GM18520 (cell line): ENCODE measurements at regions not wholly inside any gene's neighbourhood (a gene's known extent, or its start where the extent isn't known, plus 50 kb on each side); places are given as distances from the start of the nearest gene placed in this dataset.

Experiments
- ATAC-seq: cut with Tn5 transposase; IDR thresholded peaks from one replicate; pipeline ENCODE4 v1.9.1; 2021; ENCODE audit not compliant: unreplicated experiment

- ATAC-seq = no peak
These were observed 98.6 kb upstream of the THY1 start for GRCh38 chr11:119521551-119521950.

- ATAC-seq = no peak
These were observed 98.0 kb upstream of the THY1 start for GRCh38 chr11:119520966-119521365.

- no peak for ATAC-seq
These were observed 97.4 kb upstream of the THY1 start for GRCh38 chr11:119520400-119520799.

DNA sequence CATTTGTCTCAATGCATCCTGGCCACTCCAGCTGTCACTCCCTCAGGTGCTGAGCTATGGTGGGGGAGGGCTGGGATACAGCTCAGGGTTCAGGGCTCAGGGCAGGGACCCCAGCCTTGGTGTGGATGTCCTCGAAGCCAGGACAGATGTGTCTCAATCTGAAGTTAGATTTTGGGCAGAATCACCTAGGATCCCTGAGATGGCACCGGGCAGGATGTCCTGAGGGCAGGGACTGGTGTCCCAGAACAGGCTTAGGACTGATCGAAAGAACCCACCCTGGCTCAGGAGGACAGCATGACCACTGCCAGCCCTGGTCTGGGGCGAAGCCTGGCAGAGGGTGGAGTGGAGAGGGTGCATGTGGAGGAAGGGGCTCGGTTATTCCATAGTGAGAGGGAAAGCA, 96.8 kb upstream of the THY1 start:
- ATAC-seq = no peak

DNA sequence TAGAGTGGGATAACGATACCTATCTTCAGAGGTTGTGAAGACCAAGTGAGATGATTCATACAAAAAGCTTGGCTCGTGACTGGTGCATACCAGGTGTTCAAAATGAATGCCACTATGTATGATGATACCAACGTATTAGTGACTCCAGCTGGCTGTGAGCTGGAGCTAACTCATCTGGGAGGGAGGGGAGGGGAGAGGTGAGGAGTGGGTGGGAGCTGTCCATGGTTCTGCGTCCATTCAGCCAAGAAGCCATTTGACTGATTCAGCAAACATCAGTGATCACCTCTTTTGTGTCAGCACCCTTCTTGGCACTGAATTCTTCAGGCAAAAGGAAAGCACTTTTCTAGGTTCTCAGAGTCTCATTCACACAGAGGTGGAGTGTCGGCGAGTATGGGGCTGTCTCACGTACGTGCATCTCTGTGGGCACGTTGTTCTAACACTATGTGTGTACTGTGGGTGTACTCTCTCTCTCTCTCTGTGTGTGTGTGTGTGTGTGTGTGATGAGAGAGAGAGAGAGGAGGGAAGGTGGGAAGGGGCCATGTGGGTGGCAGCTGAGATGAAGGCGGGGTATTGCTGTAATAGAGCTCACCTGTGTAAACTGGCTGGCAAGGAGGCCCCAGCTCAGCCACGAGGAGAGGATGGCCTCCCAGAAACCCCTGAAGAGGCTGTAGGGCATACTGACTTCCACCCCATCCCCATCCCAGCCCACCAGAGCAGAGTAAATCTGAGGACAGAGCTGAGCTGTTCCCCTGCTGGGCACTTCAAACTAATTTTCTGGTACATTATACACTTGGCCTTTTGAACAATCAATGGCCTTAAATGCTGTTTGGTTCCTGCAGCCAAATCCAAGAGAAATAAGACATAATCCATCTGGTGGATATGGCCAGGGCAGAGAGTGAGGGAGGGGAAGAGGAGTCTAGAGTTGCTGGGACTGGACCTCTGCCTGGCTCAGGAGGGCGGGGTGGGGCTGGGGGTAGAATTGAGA, 96.1 kb upstream of the THY1 start:
- no peak for ATAC-seq

GRCh38 chr11:119515771-119516400, 92.9 kb upstream of the THY1 start:
- ATAC-seq = no peak

GRCh38 chr11:119513806-119514170, 90.8 kb upstream of the THY1 start:
- no peak for ATAC-seq

GRCh38 chr11:119513131-119513805, 90.3 kb upstream of the THY1 start:
- ATAC-seq = no peak

GRCh38 chr11:119512369-119512768, 89.4 kb upstream of the THY1 start:
- ATAC-seq = no peak

DNA sequence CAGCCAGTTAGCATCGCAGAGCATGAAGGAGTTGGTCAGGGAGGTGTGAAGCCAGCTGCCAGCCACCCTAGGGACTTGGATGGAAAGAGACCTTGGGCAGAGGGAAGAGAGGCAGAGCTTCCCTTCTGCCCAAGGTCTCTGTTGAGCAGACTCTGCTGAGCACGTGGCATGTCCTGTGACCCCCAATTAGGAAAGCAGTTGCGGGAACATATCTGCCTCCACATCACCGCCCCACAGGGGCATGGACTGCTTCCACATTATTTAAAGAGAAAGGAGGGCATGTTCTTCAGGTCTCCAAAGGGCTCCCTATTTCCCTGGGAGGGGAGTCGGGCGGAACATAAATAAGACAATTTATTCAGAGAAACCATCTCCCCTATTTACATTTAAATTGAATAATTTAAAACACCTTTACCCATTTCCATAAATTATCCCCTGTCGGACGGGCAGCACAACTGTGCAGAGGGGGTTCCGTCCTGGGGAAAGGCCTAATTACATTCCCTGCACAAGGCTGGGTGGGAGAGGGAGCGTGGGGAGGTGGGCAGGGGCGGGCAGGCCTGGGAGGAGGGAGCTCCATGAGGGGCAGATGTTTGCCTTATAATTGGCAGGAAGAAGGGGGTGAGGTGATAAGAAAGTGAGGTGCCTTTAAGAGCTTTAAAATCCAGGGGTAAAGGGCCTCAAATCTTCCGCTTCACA, 88.8 kb upstream of the THY1 start:
- no peak for ATAC-seq

DNA sequence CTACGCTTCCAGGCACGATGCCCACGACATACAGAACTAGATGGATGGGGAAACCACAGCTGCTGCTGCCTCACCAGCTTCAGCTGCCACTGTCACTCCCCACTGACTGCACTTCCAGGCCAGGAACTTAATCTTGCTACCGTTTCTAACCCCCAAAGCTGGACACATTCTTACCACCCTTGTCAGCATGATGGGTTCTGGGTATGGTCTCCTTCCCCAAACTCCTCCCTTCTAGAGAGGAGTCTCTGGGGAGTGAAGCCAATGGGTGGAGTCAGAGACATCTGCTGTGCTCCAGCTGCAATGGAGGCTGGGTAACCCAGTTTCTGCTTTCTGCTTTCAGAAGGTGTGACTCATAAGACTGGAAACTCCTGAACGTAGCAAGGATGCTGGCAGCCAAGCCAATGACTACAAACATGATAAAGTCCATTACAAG, 87.0 kb upstream of the THY1 start:
- peak; percentile 64 for ATAC-seq

DNA sequence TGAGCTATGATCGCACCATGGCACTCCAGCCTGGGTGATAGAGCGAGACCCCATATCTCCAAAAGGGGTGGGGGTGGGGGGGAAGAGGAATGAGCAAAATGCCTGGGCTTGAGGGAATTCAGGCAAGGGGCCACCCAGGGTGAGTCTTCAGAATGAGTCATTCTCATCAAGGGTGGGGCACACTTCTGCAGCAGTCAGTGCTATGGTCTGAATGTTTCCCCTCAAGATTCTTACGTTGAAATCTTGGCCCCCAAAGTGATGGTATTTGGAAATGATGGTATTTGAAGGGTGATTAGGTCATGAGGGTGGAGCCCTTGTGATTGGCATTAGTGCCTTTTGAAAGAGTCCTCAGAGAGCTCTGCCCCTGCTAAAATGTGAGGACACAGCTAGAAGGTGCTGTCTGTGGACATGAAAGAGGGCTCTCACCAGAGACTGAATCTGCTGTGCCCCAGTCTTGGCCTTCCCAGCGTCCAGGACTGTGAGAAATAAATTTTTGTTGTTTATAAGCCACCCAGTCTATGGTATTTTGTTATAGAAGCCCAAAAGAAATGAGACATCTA, 86.4 kb upstream of the THY1 start:
- no peak for ATAC-seq

- no peak for ATAC-seq
These were observed 83.5 kb upstream of the THY1 start for GRCh38 chr11:119506436-119506835.

- no peak for ATAC-seq
These were observed 82.9 kb upstream of the THY1 start for GRCh38 chr11:119505861-119506260.

GRCh38 chr11:119505071-119505470, 82.1 kb upstream of the THY1 start:
- ATAC-seq = no peak

- ATAC-seq = no peak
These were observed 81.4 kb upstream of the THY1 start for GRCh38 chr11:119504371-119504770.

DNA sequence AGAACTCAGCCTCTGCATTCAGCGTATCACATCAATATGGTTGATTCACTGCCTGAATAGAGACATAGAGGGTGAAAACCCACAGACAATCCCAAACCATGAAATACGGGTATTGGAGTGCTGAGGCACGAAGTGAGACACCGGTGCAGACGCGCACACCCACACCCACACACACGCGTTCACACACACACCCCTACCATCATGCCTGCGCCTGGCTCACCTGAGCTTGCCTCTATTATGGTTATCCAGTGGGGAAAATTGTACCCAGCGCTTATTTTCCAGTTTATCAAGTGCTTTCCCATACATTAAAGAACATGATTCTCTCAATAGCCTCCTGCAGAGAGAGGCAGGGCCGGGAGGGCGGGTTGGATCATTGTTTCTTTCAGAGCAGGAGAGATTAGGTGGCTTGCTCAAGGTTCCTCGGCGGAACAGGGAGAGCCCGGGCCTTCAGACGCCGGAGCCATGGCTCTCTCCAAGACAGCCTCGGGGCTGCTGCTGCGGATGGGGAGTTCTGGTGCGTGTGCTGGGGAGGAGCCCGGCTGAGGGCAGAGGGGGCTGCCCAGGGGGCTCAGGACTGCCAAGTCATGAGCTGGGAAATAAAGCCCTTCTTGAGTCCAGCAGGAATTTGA, 78.9 kb upstream of the THY1 start:
- ATAC-seq = no peak

- ATAC-seq = no peak
These were observed 74.7 kb upstream of the THY1 start for GRCh38 chr11:119497717-119498116.

DNA sequence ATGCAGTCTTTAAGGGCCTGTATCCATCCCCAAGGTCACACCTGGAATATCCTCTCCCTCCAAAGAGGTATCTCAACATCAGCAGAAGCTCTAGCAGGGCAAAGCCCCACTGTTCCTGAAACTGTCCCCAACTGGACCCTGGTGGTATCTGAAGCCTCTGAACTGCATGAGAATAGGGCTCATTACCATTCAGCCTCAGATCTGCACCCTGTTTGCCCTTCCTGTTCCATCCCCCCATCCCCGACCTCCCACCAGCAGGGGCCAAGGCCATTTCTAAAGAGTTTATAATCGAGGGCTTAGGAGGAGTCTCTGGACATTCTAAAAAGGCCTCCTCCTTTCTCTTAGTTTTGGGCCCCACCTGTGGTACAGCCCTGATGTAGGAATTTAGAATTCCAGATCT, 74.0 kb upstream of the THY1 start:
- no peak for ATAC-seq

- no peak for ATAC-seq
These were observed 73.5 kb upstream of the THY1 start for GRCh38 chr11:119496469-119496868.
